Upper lobe of left lung (tissue), 4 donors: ENCODE measurements at regions not wholly inside any gene's neighbourhood (a gene's known extent, or its start where the extent isn't known, plus 50 kb on each side); places are given as distances from the start of the nearest gene placed in this dataset.

Experiments used
- EP300 ChIP-seq, 4 donors: sonication (generic); formaldehyde crosslinking; IDR thresholded peaks; one replicate each; pipeline ENCODE4 v1.5.1; 2017; ENCODE audit warnings: antibody characterized with exemption in 4 of 4, control low read depth in 2 of 4
- POLR2AphosphoS5 ChIP-seq, 2 donors: sonication (generic); formaldehyde crosslinking; IDR thresholded peaks; one replicate each; pipeline ENCODE4 v1.5.1; 2017; ENCODE audit warnings: antibody characterized with exemption in 2 of 2
- TF ChIP-seq, protein P1 (sequence below), 6 experiments: fragments of 450-650 bp in 4 of 6; fragments of 200-600 bp in 2 of 6; sonication (generic) in 2 of 6; IDR thresholded peaks; one replicate each; pipeline ENCODE4 v1.5.1; 2016 to 2019; ENCODE audit warnings: antibody characterized with exemption in 6 of 6

DNA sequence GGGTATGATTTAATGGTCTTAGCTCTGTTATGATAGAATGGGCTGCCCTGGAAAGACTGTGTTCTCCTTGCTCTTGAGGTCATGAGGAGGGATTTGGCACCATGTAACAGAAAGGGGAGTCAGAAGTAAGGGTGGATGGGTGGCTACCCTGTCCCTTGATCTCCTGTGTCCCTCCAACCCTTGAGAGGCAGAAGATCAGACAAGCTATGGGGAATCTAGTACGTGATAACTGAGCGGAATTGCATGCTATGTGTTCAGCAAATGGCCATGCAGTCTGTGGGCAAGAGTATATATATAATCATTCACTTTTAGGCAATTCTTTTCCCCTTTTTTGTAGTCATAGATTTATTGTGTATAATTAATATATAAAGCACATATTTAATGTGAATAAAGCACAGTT, 174.9 kb downstream of the SEC23IP start:
- TF ChIP-seq, protein P1, sequence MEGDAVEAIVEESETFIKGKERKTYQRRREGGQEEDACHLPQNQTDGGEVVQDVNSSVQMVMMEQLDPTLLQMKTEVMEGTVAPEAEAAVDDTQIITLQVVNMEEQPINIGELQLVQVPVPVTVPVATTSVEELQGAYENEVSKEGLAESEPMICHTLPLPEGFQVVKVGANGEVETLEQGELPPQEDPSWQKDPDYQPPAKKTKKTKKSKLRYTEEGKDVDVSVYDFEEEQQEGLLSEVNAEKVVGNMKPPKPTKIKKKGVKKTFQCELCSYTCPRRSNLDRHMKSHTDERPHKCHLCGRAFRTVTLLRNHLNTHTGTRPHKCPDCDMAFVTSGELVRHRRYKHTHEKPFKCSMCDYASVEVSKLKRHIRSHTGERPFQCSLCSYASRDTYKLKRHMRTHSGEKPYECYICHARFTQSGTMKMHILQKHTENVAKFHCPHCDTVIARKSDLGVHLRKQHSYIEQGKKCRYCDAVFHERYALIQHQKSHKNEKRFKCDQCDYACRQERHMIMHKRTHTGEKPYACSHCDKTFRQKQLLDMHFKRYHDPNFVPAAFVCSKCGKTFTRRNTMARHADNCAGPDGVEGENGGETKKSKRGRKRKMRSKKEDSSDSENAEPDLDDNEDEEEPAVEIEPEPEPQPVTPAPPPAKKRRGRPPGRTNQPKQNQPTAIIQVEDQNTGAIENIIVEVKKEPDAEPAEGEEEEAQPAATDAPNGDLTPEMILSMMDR (IDR thresholded peaks at IDR 0.05) = no peak
- no peak for TF ChIP-seq POLR2AphosphoS5 (IDR thresholded peaks at IDR 0.05)
- TF ChIP-seq EP300 (IDR thresholded peaks at IDR 0.05) = no peak
